ENCODE measurements at regions not wholly inside any gene's neighbourhood (a gene's known extent, or its start where the extent isn't known, plus 50 kb on each side); places are given as distances from the start of the nearest gene placed in this dataset.
"Not testable (repeated sequence)": the region's sequence is repeated elsewhere in the genome, so short reads cannot be mapped to it uniquely, and the experiment has no call there.

DNA sequence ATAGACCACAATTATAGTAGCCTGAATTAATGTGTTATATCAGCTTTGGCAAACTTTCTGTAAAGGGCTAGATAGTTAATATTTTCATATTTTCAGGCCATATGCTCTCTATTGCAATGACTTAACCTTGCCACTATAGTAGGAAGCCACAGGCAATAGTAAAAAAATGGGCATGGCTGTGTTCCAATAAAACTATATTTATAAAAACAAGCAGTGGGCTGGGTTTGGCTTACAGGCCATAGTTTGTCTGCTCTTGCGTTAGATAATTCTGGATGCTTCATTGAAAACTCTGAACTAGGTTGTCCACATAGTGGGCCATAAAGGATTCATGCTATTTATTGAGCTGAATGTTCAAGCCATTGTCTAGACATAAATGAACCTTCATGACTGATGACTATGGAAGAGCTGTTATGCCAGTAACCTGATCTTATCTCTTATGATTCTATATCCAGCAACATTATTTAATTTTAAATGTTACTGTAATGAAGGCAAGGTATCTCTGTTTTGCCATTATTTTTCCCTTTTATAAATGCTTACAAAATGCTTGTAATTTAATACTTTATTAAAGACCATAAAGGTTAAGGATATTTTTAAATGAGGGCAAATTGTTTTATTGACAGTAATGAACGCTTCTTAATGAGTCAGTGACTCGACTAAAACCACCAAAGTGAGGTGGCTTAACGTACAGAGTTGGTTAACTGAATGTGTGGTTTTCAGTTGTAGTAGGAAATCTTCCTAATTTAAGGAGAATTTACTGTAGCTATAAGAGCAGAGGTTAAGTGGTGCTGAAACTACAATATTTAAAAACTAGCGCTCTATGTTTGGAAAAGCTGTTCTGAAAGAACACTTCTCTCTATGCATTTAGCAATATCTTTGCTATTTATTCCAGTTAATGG lies 560.6 kb downstream of the PRR16 start:
- CTCF ChIA-PET = no interaction called here
- Mint-ChIP-seq H3K36me3 (ENCODE audit: low read depth) (no peaks in the 10 kb centered on the region), H3K27ac (no peak overlapping the region)

DNA sequence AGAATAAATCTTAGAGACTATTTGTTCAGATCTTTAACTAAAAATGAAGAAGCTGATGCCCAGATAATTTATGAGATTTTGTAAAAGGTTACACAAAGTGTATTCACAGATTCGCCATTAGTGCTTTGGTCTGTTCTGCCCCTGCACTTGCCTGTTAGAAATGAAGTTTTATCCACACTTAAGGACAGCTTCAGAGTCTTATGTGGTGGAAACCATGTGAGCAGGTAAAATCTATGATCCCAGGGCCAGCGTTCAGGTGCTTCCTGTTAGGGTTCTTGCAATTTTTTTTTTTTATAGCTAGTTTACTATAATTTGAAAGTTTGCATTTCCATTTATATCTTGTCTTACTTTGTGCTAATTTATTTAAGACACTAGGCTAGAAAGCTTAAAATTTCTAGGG lies 561.6 kb downstream of the PRR16 start:
- no peak for DNase-seq
- POLR2A ChIA-PET = no interaction called here
- Mint-ChIP-seq H3K4me1 (no peaks in the 10 kb centered on the region), H3K27me3 (no peaks in the 10 kb centered on the region), H3K36me3 (ENCODE audit: low read depth) (no peaks in the 10 kb centered on the region), H3K9me3 (ENCODE audit: low read depth) (no peaks in the 10 kb centered on the region), H3K27ac (no peak overlapping the region), H3K4me3 (no peak overlapping the region)
- intact Hi-C loops (cut with DNase I, micrococcal nuclease) = no loop called here
- ATAC-seq = no peak
- CTCF ChIA-PET = no interaction called here

More for the DNA sequence above, 560.6 kb downstream of the PRR16 start:
- Mint-ChIP-seq H3K4me1 (no peaks in the 10 kb centered on the region), H3K4me3 (no peak overlapping the region), H3K27me3 (no peaks in the 10 kb centered on the region), H3K9me3 (ENCODE audit: low read depth) (no peaks in the 10 kb centered on the region)
- POLR2A ChIA-PET = no interaction called here
- ATAC-seq (no peak), DNase-seq (no peak)
- intact Hi-C loops (cut with DNase I, micrococcal nuclease) = no loop called here

DNA sequence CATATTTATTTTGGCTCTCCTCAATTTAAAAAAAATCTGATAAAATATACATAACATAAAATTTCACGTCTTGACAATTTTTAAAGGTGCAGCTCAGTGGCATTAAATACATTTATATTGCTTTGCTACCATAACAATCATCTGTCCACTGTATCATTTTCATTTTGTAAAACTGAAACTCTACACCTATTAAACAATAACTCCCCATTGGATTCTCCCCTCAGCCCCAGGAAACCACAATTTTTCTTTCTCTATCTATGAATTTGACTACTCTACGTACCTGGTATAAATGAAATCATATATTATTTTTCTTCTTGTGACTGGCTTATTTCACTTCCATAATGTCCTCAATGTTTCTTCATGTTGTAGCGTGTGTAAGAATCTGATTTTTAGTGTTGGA lies 563.5 kb downstream of the PRR16 start:
- H3K27ac Mint-ChIP-seq = no peak overlapping the region
- DNase-seq = no peak

DNA sequence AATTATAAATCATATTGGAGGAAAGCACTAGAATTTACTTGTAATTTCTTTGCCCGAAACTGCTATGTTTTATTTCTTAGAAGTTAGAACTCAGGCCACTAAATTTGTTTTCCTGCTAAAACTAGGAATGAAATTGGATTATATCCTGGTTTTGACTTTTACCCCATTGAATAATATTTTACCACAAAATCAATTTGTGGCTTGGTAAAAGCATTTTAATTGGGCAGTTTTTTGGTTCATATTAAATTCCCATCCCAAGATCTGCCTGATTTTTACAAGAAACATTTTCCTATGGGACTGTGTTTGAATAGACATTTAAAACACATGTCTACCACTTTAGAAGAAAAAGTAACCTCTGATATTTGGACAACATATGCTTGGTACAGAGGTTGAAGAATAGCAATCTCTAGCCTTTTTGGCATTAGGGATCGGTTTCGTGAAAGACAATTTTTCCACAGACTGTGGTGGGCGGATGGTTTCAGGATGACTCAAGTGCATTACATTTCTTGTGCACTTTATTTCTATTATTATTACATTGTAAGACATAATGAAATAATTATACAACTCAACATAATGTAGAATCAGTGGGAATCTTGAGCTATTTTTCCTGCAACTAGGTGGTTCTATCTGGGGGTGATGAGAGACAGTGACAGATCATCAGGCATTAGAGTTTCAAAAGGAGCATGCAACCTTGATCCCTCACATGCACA lies 565.6 kb downstream of the PRR16 start:
- H3K36me3 Mint-ChIP-seq (ENCODE audit: low read depth) = no peaks in the 10 kb centered on the region
- no peak overlapping the region for H3K27ac Mint-ChIP-seq
- H3K4me3 Mint-ChIP-seq = no peak overlapping the region
- ATAC-seq (no peak), DNase-seq (no peak)
- ChIA-PET CTCF (no interaction called here), POLR2A (no interaction called here)
- H3K9me3 Mint-ChIP-seq (ENCODE audit: low read depth) = no peaks in the 10 kb centered on the region
- H3K4me1 Mint-ChIP-seq = no peaks in the 10 kb centered on the region
- no peaks in the 10 kb centered on the region for H3K27me3 Mint-ChIP-seq
- intact Hi-C loops (cut with DNase I, micrococcal nuclease) = no loop called here

More for the DNA sequence above, 563.5 kb downstream of the PRR16 start:
- H3K4me3 Mint-ChIP-seq = no peak overlapping the region
- ChIA-PET POLR2A (no interaction called here), CTCF (no interaction called here)
- H3K27me3 Mint-ChIP-seq = no peaks in the 10 kb centered on the region
- H3K36me3 Mint-ChIP-seq (ENCODE audit: low read depth) = no peaks in the 10 kb centered on the region
- no peak for ATAC-seq
- no peaks in the 10 kb centered on the region for H3K4me1 Mint-ChIP-seq
- H3K9me3 Mint-ChIP-seq (ENCODE audit: low read depth) = no peaks in the 10 kb centered on the region
- intact Hi-C loops (cut with DNase I, micrococcal nuclease) = no loop called here

DNA sequence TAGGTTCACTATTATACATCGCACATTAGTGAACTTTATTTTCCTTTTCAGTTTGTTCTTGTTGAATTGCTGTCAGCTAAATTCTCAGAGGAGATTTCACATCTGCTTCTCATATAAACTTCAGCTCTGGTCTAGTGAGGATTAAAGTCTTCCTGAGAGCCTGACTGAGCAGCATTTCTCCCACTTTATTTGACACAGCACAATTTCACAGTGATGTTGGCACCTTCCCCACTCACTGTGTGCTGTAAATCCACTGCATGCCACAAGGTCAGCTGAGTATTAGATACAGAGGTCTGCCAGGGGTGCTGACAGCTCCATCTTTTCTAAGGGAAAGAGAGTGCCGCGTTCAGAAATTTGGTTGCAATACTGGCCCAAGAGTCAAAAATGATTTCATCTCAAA lies 567.4 kb downstream of the PRR16 start:
- CTCF ChIA-PET = no interaction called here
- Mint-ChIP-seq H3K9me3 (ENCODE audit: low read depth) (no peaks in the 10 kb centered on the region), H3K36me3 (ENCODE audit: low read depth) (no peaks in the 10 kb centered on the region), H3K27me3 (no peaks in the 10 kb centered on the region), H3K4me3 (no peak overlapping the region), H3K4me1 (no peaks in the 10 kb centered on the region), H3K27ac (no peak overlapping the region)
- POLR2A ChIA-PET = no interaction called here
- intact Hi-C loops (cut with DNase I, micrococcal nuclease) = no loop called here
- DNase-seq = no peak
- no peak for ATAC-seq

DNA sequence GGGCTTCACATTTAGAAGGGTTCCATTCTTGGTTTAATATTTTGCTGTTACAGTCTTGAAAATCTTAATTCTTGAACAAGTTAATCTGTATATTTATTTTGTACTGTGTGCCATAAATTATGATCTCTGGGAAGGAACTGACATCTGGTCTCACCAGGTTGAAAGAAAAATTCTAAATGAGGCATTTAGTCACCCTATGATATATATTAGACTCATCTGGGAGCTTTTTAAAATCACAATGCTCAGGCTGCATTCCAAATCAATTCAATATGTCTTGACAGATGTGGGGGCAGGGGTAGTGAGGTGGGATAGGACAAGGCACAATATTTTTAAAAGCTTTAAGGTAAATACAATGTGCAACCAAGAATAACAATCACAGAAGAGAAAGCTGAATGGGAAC lies 569.2 kb downstream of the PRR16 start:
- Mint-ChIP-seq H3K36me3 (ENCODE audit: low read depth) (no peaks in the 10 kb centered on the region), H3K27me3 (no peaks in the 10 kb centered on the region), H3K9me3 (ENCODE audit: low read depth) (no peaks in the 10 kb centered on the region), H3K4me1 (no peaks in the 10 kb centered on the region), H3K27ac (no peak overlapping the region), H3K4me3 (no peak overlapping the region)
- DNase-seq = no peak
- ATAC-seq = no peak
- CTCF ChIA-PET = no interaction called here
- intact Hi-C loops (cut with DNase I, micrococcal nuclease) = no loop called here
- POLR2A ChIA-PET = no interaction called here

DNA sequence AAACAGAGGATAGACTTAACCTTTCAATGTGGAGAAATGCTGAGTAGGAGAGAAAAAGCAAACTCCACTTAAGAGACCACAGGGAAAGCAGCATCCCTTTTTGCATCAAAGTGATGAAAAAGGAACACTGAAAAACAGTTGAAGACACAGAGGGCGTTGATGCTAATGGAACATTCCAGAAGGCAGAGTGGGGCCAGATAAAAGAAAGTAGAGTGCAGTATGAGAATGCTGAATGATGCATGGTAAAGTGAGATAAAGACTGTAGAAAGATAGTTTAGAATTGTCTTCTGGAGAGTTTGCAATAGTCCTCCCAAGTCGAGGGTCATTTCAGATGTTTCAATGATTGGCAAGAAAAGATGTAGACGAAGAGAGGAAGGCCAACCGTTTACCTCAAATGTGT lies 574.3 kb downstream of the PRR16 start:
- Mint-ChIP-seq H3K27ac (no peak overlapping the region), H3K36me3 (ENCODE audit: low read depth) (no peaks in the 10 kb centered on the region), H3K9me3 (ENCODE audit: low read depth) (peaks cover 3% of the 10 kb centered on the region), H3K4me1 (no peaks in the 10 kb centered on the region), H3K27me3 (no peaks in the 10 kb centered on the region), H3K4me3 (no peak overlapping the region)
- POLR2A ChIA-PET = no interaction called here
- intact Hi-C loops (cut with DNase I, micrococcal nuclease) = no loop called here
- ATAC-seq (no peak), DNase-seq (no peak)
- CTCF ChIA-PET = no interaction called here

DNA sequence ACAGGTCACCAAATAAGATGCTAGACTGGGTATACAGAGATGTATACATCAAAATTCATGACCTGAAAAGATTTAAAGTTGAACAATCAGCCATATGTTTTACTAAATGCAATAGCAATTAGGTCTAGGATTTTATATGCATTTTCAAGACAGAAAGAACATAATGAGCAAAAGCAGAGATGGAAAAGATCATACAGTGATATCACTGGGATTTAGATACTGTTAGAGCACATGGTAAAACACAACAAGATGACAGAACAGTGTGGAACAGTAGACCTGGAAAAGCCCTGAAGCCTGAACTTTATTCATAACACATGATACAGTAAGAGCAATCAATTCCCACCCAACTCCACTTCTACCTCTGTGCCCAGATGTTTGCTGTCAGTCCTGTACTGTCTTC lies 585.9 kb downstream of the PRR16 start:
- intact Hi-C loops (cut with DNase I, micrococcal nuclease) = no loop called here
- DNase-seq (no peak), ATAC-seq (no peak)
- Mint-ChIP-seq H3K4me1 (no peaks in the 10 kb centered on the region), H3K4me3 (no peak overlapping the region), H3K36me3 (ENCODE audit: low read depth) (no peaks in the 10 kb centered on the region), H3K27me3 (no peaks in the 10 kb centered on the region), H3K9me3 (ENCODE audit: low read depth) (peaks cover 5% of the 10 kb centered on the region), H3K27ac (no peak overlapping the region)
- ChIA-PET POLR2A (no interaction called here), CTCF (no interaction called here)

DNA sequence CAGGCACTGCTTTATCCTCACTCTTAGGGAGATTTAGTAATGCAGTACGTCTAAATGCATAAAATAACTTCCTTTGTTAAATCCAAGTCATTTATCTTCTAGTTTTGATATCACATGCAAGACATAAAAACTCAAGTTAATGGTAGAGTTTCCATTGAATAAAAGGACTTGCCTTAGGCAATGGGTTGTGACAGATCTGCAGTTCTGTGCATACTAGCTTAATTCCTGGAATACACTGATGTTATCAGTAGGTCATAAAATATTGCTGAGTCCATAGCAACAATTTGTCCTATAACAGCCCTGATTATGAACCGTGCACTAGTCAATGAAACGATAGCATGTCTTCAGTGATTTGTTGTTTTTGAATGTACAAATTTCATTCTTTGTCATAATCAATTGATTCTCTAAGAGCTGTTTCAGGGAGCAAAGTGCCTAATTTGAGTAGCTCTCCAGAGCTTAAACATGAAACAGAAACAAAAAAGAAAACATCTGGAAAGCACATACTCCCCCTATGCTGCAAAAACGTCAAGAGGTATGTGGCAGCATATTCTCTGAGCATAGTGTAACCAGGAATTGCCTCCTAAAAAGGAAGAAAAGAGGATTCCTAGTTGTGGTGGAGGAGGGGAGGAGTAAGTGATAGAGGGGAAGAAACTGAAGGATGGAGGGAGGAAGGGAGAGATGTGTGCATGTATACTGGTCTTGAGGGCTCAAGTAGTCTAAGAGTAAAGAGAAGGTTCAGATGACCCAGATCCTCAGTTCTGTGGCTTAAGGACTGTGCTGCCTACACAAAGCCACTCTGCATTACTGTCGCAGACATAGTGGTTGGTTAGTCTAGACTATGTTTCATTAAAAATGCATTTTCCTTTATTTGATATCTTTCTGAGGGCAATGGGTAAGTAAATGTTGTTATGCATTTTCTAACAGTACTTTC lies 589.2 kb downstream of the PRR16 start:
- no peak for ATAC-seq
- intact Hi-C loops (cut with DNase I, micrococcal nuclease) = no loop called here
- CTCF ChIA-PET = no interaction called here

DNA sequence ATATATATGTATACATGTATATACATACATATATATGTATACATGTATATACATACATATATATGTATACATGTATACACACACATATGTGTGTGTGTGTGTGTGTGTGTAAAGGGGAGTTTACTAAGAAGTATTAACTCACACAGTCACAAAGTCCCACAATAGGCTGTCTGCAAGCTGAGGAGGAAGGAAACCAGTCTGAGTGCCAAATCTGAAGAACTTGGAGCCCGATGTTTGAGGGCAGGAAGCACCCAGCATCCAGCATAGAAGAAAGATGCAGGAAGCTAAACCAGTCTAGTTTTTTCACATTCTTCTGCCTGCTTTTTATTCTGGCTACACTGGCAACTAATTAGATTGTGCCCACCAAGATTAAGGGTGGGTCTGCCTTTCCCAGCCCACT lies 591.5 kb downstream of the PRR16 start:
- H3K27ac Mint-ChIP-seq = no peak overlapping the region
- no peaks in the 10 kb centered on the region for H3K36me3 Mint-ChIP-seq (ENCODE audit: low read depth)
- DNase-seq = no peak
- CTCF ChIA-PET = no interaction called here
- H3K4me1 Mint-ChIP-seq = no peaks in the 10 kb centered on the region
- intact Hi-C loops (cut with DNase I, micrococcal nuclease) = no loop called here
- POLR2A ChIA-PET = no interaction called here
- H3K27me3 Mint-ChIP-seq = no peaks in the 10 kb centered on the region
- H3K4me3 Mint-ChIP-seq = no peak overlapping the region
- no peak for ATAC-seq
- H3K9me3 Mint-ChIP-seq (ENCODE audit: low read depth) = peaks cover 13% of the 10 kb centered on the region

More for the DNA sequence above, 589.2 kb downstream of the PRR16 start:
- Mint-ChIP-seq H3K36me3 (ENCODE audit: low read depth) (no peaks in the 10 kb centered on the region), H3K27me3 (no peaks in the 10 kb centered on the region), H3K4me1 (no peaks in the 10 kb centered on the region), H3K4me3 (no peak overlapping the region), H3K27ac (no peak overlapping the region), H3K9me3 (ENCODE audit: low read depth) (peaks cover 7% of the 10 kb centered on the region)
- DNase-seq = no peak
- POLR2A ChIA-PET = no interaction called here

DNA sequence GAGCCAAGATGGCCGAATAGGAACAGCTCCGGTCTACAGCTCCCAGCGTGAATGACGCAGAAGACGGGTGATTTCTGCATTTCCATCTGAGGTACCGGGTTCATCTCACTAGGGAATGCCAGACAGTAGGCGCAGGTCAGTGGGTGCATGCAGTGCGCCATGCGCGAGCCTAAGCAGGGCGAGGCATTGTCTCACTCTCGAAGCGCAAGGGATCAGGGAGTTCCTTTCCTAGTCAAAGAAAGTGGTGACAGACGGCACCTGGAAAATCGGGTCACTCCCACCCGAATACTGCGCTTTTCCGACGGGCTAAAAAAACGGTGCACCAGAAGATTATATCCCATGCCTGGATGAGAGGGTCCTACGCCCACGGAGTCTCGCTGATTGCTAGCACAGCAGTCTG lies 600.1 kb downstream of the PRR16 start:
- H3K27ac Mint-ChIP-seq; ATAC-seq; H3K36me3 Mint-ChIP-seq (ENCODE audit: low read depth); H3K4me3 Mint-ChIP-seq; H3K4me1 Mint-ChIP-seq; H3K27me3 Mint-ChIP-seq; intact Hi-C loops (cut with DNase I, micrococcal nuclease); POLR2A ChIA-PET; CTCF ChIA-PET; H3K9me3 Mint-ChIP-seq (ENCODE audit: low read depth); DNase-seq: not testable (repeated sequence)

DNA sequence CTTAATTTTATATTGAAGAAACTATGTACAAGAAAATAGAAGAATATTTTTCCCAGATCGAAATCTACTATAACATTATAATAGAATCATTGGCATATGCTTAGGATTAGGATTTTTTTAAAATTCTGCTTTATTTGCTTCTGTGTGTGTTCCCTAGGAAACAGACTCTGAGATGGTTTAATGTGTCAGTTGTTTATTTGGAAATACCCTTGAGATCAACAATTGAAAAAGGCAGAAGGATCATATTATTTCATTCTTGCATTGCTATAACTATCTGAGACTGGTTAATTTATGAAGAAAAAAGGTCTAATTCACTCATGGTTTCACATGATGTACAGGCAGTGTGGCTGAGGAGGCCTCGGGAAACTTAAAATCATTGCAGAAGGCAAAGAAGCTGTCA lies 622.6 kb downstream of the PRR16 start:
- H3K4me1 Mint-ChIP-seq = no peaks in the 10 kb centered on the region
- no peak overlapping the region for H3K27ac Mint-ChIP-seq
- DNase-seq (no peak), ATAC-seq (no peak)
- peaks cover 5% of the 10 kb centered on the region for H3K9me3 Mint-ChIP-seq (ENCODE audit: low read depth)
- ChIA-PET POLR2A (no interaction called here), CTCF (no interaction called here)
- intact Hi-C loops (cut with DNase I, micrococcal nuclease) = no loop called here
- H3K4me3 Mint-ChIP-seq = no peak overlapping the region
- no peaks in the 10 kb centered on the region for H3K36me3 Mint-ChIP-seq (ENCODE audit: low read depth)
- no peaks in the 10 kb centered on the region for H3K27me3 Mint-ChIP-seq
